ENCODE measurements at regions not wholly inside any gene's neighbourhood (a gene's known extent, or its start where the extent isn't known, plus 50 kb on each side); places are given as distances from the start of the nearest gene placed in this dataset.

- H3K4me1 ChIP-seq: no peaks in the 10 kb centered on the region
- no peaks in the 10 kb centered on the region for H3K9me3 ChIP-seq
- no peaks in the 10 kb centered on the region for H3K27me3 ChIP-seq
- H3K4me3 ChIP-seq: no peak overlapping the region
- no peak overlapping the region for H3K27ac ChIP-seq
- TF ChIP-seq POLR2A (IDR thresholded peaks at IDR 0.05) (no peak), CTCF (IDR thresholded peaks at IDR 0.05) (peak in 3 of 6 experiments; percentile 5 to 18 (median 15))
- DNase-seq: no peak
- no peaks in the 10 kb centered on the region for H3K36me3 ChIP-seq
Observed at GRCh38 chr3:165254812-165255211, 58.6 kb upstream of the SLITRK3 start.

All from Peyer's patch (tissue), 4 donors.